Prostate gland (tissue), 2 donors: ENCODE measurements at regions not wholly inside any gene's neighbourhood (a gene's known extent, or its start where the extent isn't known, plus 50 kb on each side); places are given as distances from the start of the nearest gene placed in this dataset.

Experiments used
- DNase-seq: peaks from one replicate; pipeline ENCODE4 v3.0.0-alpha.2; 2019; ENCODE audit warnings: low spot score
- H3K27ac ChIP-seq, 2 donors: fragments of 200-600 bp; sonication (generic); 2 replicates each; pipeline ENCODE4 v1.5.1; 2017 to 2019
- H3K27me3 ChIP-seq: fragments of 200-600 bp; sonication (generic); replicated peaks from 2 replicates; pipeline ENCODE4 v1.5.1; 2019; ENCODE audit not compliant: insufficient read depth
- H3K36me3 ChIP-seq, 2 donors: fragments of 200-600 bp; sonication (generic); 1 replicate in 1 of 2; 2 replicates in 1 of 2; pipeline versions ENCODE4 v1.5.1 to v1.8.1; 2017 to 2019
- H3K4me1 ChIP-seq: fragments of 200-600 bp; sonication (generic); replicated peaks from 2 replicates; pipeline ENCODE4 v1.5.1; 2019
- H3K4me3 ChIP-seq, 2 donors: fragments of 200-600 bp; sonication (generic); 2 replicates each; pipeline ENCODE4 v1.5.1; 2017 to 2019
- H3K9me3 ChIP-seq: fragments of 200-600 bp; sonication (generic); 2 replicates; pipeline ENCODE4 v1.5.1; 2017
- POLR2A ChIP-seq: fragments of 450-650 bp; IDR thresholded peaks from one replicate; pipeline ENCODE4 v1.6.1; 2016; ENCODE audit warnings: antibody characterized with exemption, mild to moderate bottlenecking
- POLR2AphosphoS5 ChIP-seq: sonication (generic); formaldehyde crosslinking; IDR thresholded peaks from one replicate; pipeline ENCODE4 v1.6.1; 2017; ENCODE audit warnings: antibody characterized with exemption
- WGBS: methylation state at CpG from one replicate; pipeline ENCODE4 v1.1.5; 2018; 5-methylcytosine and 5-hydroxymethylcytosine counted together
- intact Hi-C: fragments of 100-400 bp; cut with DNase I; formaldehyde crosslinking; loops from one replicate; pipeline ENCODE4 v1.14.2; 2022
- TF ChIP-seq, protein P1 (sequence below), 4 experiments: fragments of 200-600 bp in 2 of 4; fragments of 450-650 bp in 2 of 4; sonication (generic) in 2 of 4; IDR thresholded peaks; 1 replicate in 3 of 4; 2 replicates in 1 of 4; pipeline ENCODE4 v1.5.1; 2016 to 2019; ENCODE audit warnings: antibody characterized with exemption in 4 of 4, mild to moderate bottlenecking in 2 of 4, moderate library complexity in 2 of 4

DNA sequence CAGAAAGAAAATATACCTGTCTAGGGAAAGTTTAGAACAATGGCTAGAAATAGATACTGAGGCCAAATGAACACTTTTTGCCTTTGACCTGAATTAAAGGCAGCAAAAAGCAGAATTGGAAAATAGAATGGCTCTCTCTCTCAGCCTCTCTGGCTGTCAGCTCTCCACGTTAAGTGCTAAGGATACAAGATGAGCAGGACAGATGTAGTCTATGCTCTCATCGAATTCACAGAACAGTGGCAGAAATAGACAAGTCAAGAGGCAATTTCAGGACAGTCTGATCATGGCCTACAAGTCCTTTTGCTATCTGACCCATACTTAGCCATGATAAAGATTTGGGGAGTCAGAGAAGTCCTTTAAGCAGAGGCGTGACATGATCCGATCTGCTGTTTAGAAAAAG lies 120.2 kb upstream of the CREB1 start:
- H3K9me3 ChIP-seq = no peaks in the 10 kb centered on the region
- H3K36me3 ChIP-seq = no peaks in the 10 kb centered on the region
- H3K27ac ChIP-seq = no peak overlapping the region
- H3K4me1 ChIP-seq = no peaks in the 10 kb centered on the region
- intact Hi-C loops = no loop called here
- H3K27me3 ChIP-seq = no peaks in the 10 kb centered on the region
- WGBS = 78% methylated on average over 4 of the region's 4 CpGs
- TF ChIP-seq POLR2AphosphoS5 (no peak), POLR2A (no peak)
- TF ChIP-seq, protein P1, sequence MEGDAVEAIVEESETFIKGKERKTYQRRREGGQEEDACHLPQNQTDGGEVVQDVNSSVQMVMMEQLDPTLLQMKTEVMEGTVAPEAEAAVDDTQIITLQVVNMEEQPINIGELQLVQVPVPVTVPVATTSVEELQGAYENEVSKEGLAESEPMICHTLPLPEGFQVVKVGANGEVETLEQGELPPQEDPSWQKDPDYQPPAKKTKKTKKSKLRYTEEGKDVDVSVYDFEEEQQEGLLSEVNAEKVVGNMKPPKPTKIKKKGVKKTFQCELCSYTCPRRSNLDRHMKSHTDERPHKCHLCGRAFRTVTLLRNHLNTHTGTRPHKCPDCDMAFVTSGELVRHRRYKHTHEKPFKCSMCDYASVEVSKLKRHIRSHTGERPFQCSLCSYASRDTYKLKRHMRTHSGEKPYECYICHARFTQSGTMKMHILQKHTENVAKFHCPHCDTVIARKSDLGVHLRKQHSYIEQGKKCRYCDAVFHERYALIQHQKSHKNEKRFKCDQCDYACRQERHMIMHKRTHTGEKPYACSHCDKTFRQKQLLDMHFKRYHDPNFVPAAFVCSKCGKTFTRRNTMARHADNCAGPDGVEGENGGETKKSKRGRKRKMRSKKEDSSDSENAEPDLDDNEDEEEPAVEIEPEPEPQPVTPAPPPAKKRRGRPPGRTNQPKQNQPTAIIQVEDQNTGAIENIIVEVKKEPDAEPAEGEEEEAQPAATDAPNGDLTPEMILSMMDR (IDR thresholded peaks at IDR 0.05) = no peak
- DNase-seq = no peak
- no peak overlapping the region for H3K4me3 ChIP-seq

DNA sequence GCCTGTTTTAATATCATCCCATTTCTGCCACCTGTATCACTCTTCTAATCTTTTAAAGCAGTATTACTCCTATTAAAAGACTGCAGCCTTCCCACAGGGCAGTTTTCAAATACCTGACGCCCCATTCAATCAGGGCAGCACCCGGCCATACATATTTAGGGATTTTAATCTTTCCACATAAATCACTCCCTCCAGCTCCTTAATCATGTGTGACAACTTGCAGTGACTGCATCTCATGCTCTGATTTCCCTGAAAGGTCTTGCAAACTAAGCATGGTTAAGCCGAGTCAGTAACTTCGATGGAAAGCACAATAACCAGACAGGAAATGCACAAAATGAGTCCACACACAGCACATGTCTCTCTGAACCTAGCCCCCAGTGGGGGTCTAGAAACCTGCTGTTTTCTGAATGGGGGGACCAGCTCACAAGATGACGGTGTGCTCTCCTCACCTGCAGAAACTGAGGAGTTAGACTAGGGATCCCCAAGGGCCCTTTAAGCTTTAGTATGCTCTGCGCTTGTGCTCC lies 116.9 kb upstream of the CREB1 start:
- Histone ChIP-seq H3K9me3 (no peaks in the 10 kb centered on the region), H3K4me3 (no peak overlapping the region), H3K27me3 (no peaks in the 10 kb centered on the region), H3K27ac (no peak overlapping the region), H3K4me1 (no peaks in the 10 kb centered on the region), H3K36me3 (no peaks in the 10 kb centered on the region)
- DNase-seq = no peak
- no peak for TF ChIP-seq POLR2A
- TF ChIP-seq, protein P1 (IDR thresholded peaks at IDR 0.05) = no peak
- 84% methylated on average over 6 of the region's 6 CpGs for WGBS
- intact Hi-C loops = no loop called here

DNA sequence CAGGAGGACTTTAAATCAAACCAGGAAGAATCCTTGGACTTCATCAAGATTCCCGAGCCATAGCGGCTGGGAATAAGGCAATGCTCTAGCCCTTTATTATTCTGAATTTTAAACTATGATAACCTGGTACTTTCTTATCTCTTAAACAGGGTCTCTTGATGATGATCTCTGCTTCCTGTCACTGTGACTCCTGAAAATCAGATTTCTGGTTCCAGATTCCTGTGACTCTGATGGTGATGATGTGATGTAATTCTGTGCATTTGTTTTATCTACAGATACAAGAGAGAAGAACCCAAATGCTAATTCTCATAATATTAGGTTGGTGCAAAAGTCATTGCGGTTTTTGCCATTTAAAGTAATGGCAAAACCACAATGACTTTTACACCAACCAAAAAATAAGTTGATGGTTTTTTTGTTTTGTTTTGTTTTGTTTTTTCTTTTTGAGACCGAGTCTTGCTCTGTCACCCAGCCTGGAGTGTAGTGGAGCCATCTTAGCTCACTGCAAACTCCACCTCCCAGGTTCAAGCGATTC lies 116.3 kb upstream of the CREB1 start:
- intact Hi-C loops = no loop called here
- Histone ChIP-seq H3K36me3 (no peaks in the 10 kb centered on the region), H3K4me3 (no peak overlapping the region), H3K27me3 (no peaks in the 10 kb centered on the region), H3K27ac (no peak overlapping the region), H3K9me3 (no peaks in the 10 kb centered on the region), H3K4me1 (no peaks in the 10 kb centered on the region)
- WGBS = 92% methylated on average over 5 of the region's 5 CpGs
- TF ChIP-seq POLR2AphosphoS5 = no peak
- TF ChIP-seq, protein P1 (IDR thresholded peaks at IDR 0.05) = no peak
- no peak for DNase-seq

DNA sequence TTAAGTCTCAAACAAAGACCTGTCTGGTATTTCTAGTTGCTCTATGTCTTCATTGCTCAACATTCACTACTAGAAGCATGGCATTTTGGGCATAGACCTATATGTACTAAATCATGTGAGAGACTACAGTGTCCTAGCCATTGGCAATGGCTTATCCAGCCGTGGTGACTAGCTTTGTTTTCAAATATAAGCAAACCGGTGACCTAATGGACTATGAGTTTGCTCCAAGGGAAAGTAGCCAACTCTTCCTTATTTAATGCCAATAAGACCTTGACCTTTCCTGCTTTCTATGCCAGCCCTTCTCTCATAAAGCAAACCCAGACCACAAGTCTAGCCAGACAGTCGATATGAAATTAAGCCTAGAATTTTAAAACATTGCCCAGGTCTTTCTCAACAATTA lies 113.7 kb upstream of the CREB1 start:
- no peak for DNase-seq
- Histone ChIP-seq H3K27me3 (no peaks in the 10 kb centered on the region), H3K9me3 (no peaks in the 10 kb centered on the region), H3K27ac (no peak overlapping the region), H3K36me3 (no peaks in the 10 kb centered on the region), H3K4me3 (no peak overlapping the region), H3K4me1 (no peaks in the 10 kb centered on the region)
- intact Hi-C loops = no loop called here
- no peak for TF ChIP-seq POLR2A
- TF ChIP-seq POLR2AphosphoS5 = no peak
- TF ChIP-seq, protein P1 (IDR thresholded peaks at IDR 0.05) = no peak
- 60% methylated on average over 3 of the region's 3 CpGs for WGBS

DNA sequence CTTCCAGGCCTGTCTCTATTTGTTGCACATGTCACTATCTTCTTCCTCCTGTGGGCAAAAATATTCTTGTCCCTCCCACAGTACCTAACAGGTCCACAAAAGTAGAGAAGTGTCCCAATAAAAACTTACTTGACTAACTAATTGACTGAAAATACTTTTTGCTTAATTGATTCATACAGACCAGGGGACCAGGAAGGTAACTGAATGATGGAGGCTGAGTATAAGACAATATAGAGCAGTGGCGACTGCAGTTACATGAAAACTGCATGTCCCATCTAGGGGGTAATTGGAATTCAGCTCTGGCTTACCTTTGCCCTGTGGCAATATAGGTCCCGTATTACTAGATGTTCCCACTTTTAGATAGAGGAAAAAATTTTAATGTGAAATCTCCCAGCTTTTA lies 112.9 kb upstream of the CREB1 start:
- H3K4me3 ChIP-seq = no peak overlapping the region
- 100% methylated on average over 2 of the region's 2 CpGs for WGBS
- H3K4me1 ChIP-seq = no peaks in the 10 kb centered on the region
- no peaks in the 10 kb centered on the region for H3K27me3 ChIP-seq
- TF ChIP-seq, protein P1 (IDR thresholded peaks at IDR 0.05) = no peak
- TF ChIP-seq POLR2A (no peak), POLR2AphosphoS5 (no peak)
- H3K9me3 ChIP-seq = no peaks in the 10 kb centered on the region
- H3K36me3 ChIP-seq = no peaks in the 10 kb centered on the region
- intact Hi-C loops = no loop called here
- no peak for DNase-seq
- no peak overlapping the region for H3K27ac ChIP-seq
